Omental fat pad (tissue), 3 donors: ENCODE measurements at regions not wholly inside any gene's neighbourhood (a gene's known extent, or its start where the extent isn't known, plus 50 kb on each side); places are given as distances from the start of the nearest gene placed in this dataset.
"Not testable (repeated sequence)": the region's sequence is repeated elsewhere in the genome, so short reads cannot be mapped to it uniquely, and the experiment has no call there.

ENCODE experiments used
- ATAC-seq: fragments of 150-250 bp; one replicate; pipeline ENCODE4 v1.9.1; 2016; ENCODE audit warnings: mild to moderate bottlenecking, moderate library complexity; ENCODE audit not compliant: low FRiP score
- DNase-seq: peaks from one replicate; pipeline ENCODE4 v3.0.0-alpha.2; 2019; ENCODE audit warnings: low spot score
- CTCF ChIP-seq, 3 donors: fragments of 450-650 bp; IDR thresholded peaks; one replicate each; pipeline ENCODE4 v1.5.1; 2016 to 2017; ENCODE audit warnings: antibody characterized with exemption in 3 of 3, mild to moderate bottlenecking in 3 of 3, moderate library complexity in 2 of 3

DNA sequence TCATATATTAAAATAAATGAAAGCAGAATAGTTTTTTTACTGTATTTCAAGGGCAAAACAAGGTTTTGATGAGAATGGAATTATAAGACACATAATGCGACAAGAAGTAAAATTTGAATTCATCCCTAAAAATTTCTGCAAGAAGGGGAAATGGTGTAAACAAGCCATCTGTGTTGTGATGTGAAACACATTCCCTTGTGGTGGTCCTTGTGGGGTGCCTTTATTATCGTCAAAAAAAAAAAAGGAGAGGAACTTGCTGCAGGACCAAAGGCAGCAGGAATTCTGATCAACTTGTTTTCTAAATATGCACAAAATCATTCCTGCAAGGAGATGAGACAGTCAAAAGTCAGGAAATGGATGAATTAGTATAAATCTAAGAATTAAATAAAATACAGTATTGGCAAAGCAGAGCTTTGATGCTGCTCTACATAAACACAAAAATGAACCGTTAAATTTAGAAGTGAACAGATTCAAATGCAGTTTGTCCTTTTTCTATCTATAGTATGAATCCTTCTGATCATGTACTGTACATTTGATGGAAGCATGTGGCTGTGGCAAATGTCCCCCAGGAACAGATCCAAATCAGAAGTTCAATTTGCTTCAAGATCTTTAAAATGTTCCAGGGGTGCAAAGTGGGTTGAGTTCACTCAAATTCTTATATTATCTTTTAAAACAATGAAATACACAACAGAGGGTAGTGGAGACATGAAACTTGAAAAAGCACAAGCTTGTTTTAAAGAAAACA is 818.8 kb downstream of the PLCL1 start:
- DNase-seq = no peak
- TF ChIP-seq CTCF (IDR thresholded peaks at IDR 0.05) = no peak
- no peak for ATAC-seq

DNA sequence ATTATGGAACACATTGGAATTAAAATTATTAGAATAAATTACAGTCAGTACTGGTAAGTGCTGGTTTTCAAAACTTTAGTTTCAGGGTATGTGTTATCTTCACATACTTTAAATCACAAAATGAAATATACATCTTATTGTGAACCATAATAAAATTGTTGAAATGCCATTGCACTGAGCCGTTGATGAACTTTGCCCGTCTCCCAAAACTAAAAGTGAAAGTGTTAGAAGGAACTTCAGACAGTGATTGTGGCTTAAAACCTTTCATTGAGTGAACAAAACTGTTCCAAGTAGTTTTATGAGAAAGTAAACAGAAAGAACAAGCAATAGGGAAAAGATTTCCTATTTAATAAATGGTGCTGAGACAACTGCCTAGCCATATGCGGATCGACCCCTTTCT is 811.6 kb downstream of the PLCL1 start:
- no peak for ATAC-seq
- DNase-seq = no peak
- TF ChIP-seq CTCF (IDR thresholded peaks at IDR 0.05) = no peak

DNA sequence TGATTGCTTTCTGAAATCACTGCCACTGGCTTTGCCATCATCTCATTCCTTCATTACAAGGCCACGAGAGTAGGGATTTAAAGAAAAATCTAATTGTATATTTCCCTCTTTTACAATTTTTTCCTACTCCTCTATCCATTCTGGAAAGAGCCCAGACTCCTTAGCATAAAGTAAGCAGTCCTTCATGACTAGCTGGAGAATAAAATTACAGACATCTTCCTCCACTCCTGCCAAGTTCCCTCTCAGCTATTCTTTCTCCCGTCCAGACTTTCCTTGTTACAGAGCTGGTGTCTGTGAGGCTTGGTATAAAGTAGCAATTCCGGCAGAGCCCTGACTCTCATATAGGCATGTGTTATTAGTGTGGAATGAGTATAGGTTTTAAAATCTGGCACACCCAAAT is 806.8 kb downstream of the PLCL1 start:
- DNase-seq (no peak), ATAC-seq (no peak)
- TF ChIP-seq CTCF (IDR thresholded peaks at IDR 0.05) = no peak

DNA sequence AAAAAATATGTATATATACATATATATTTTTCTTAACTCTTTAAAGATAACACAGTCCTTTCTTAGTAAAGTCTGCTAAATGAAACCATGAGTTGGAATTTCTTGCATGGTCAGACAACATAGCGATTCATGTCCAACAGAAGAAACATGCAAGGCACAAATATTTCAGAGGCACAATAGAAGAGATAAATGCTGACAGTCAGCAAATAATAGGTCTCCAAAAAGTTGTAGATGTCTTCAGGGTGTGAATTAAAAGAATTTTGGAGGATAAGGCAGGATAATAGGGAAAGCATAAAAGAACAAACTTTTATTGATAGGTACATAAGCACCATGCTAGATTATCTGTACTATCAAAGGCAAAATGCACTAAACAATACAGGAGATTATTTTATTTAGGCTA is 800.2 kb downstream of the PLCL1 start:
- no peak for TF ChIP-seq CTCF (IDR thresholded peaks at IDR 0.05)
- DNase-seq = no peak
- no peak for ATAC-seq

DNA sequence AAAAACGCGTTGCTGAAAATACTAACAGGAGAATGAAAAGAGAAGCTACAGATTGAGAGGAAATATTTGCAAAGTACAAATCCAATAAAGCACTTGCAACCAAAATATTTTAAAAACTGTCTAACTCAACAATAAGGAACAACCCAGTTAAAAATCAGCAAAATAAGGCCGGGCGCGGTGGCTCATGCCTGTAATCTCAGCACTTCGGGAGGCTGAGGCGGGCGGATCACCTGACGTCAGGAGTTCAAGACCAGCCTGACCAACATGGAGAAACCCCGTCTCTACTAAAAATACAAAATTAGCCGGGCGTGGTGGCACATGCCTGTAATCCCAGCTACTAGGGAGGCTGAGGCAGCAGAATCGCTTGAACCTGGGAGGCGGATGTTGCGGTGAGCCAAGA is 798.6 kb downstream of the PLCL1 start:
- DNase-seq, ATAC-seq: not testable (repeated sequence)

DNA sequence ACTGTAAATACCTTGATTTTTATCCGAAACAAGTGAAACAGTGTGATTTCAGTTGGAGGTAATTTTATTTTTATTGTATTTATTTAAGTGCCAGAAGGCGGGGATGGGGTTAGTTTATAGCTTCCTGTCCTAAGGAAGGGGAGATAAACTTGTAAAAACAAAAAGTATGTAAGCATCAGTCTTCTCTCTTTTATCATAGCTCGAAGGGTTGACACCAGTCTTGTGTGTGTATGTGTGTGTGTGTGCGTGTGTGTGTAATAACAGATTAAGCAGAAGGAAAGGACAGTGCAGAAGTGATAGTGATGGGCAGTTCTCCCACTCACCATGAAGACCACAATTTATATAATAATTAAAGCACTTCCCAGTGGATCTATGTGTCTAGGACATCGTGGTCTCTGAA is 793.3 kb downstream of the PLCL1 start:
- DNase-seq (no peak), ATAC-seq (no peak)
- TF ChIP-seq CTCF (IDR thresholded peaks at IDR 0.05) = no peak

GRCh38 chr2:198596985-198597384 is 792.6 kb downstream of the PLCL1 start:
- DNase-seq (no peak), ATAC-seq (no peak)
- no peak for TF ChIP-seq CTCF (IDR thresholded peaks at IDR 0.05)
